ENCODE measurements at regions not wholly inside any gene's neighbourhood (a gene's known extent, or its start where the extent isn't known, plus 50 kb on each side); places are given as distances from the start of the nearest gene placed in this dataset.

- WGBS, 3 donors = 89 to 91% (median 91%) methylated on average over 3 of the region's 3 CpGs
- intact Hi-C loops (cut with DNase I) = no loop called here
- H3K36me3 ChIP-seq = no peaks in the 10 kb centered on the region
- H3K4me1 ChIP-seq (ENCODE audit: insufficient read depth) = no peaks in the 10 kb centered on the region
- no peak overlapping the region for H3K27ac ChIP-seq
- no peak overlapping the region for H3K4me3 ChIP-seq
- TF ChIP-seq POLR2A (IDR thresholded peaks at IDR 0.05) (no peak), CTCF (IDR thresholded peaks at IDR 0.05) (no peak), EP300 (IDR thresholded peaks at IDR 0.05) (no peak)
- H3K27me3 ChIP-seq = no peaks in the 10 kb centered on the region
- DNase-seq = no peak
- H3K9me3 ChIP-seq = no peaks in the 10 kb centered on the region
Observed at GRCh38 chr13:89828506-89828905, 1519.0 kb upstream of the MIR17HG start.

GRCh38 chr13:89831157-89831556 lies 1516.3 kb upstream of the MIR17HG start:
- intact Hi-C loops (cut with DNase I) = no loop called here
- Histone ChIP-seq H3K27me3 (no peaks in the 10 kb centered on the region), H3K4me1 (ENCODE audit: insufficient read depth) (no peaks in the 10 kb centered on the region), H3K36me3 (no peaks in the 10 kb centered on the region), H3K4me3 (no peak overlapping the region), H3K27ac (no peak overlapping the region), H3K9me3 (no peaks in the 10 kb centered on the region)
- 79 to 86% (median 82%) methylated on average over 3 of the region's 3 CpGs for WGBS, 3 donors
- TF ChIP-seq EP300 (IDR thresholded peaks at IDR 0.05) (no peak), POLR2A (IDR thresholded peaks at IDR 0.05) (no peak), CTCF (IDR thresholded peaks at IDR 0.05) (no peak)
- DNase-seq = no peak

GRCh38 chr13:89832827-89833226 lies 1514.7 kb upstream of the MIR17HG start:
- no peak overlapping the region for H3K27ac ChIP-seq
- TF ChIP-seq POLR2A (IDR thresholded peaks at IDR 0.05) (no peak), CTCF (IDR thresholded peaks at IDR 0.05) (no peak), EP300 (IDR thresholded peaks at IDR 0.05) (no peak)
- H3K36me3 ChIP-seq = no peaks in the 10 kb centered on the region
- WGBS, 3 donors = 3 to 11% (median 7%) methylated on average over 2 of the region's 2 CpGs
- no peaks in the 10 kb centered on the region for H3K9me3 ChIP-seq
- no peaks in the 10 kb centered on the region for H3K27me3 ChIP-seq
- H3K4me1 ChIP-seq (ENCODE audit: insufficient read depth) = no peaks in the 10 kb centered on the region
- intact Hi-C loops (cut with DNase I) = no loop called here
- no peak for DNase-seq
- no peak overlapping the region for H3K4me3 ChIP-seq

GRCh38 chr13:89843621-89844020 lies 1503.9 kb upstream of the MIR17HG start:
- intact Hi-C loops (cut with DNase I) = no loop called here
- DNase-seq = no peak
- Histone ChIP-seq H3K27me3 (no peaks in the 10 kb centered on the region), H3K9me3 (no peaks in the 10 kb centered on the region), H3K4me3 (no peak overlapping the region), H3K36me3 (no peaks in the 10 kb centered on the region), H3K4me1 (ENCODE audit: insufficient read depth) (no peaks in the 10 kb centered on the region), H3K27ac (no peak overlapping the region)
- TF ChIP-seq EP300 (IDR thresholded peaks at IDR 0.05) (no peak), CTCF (IDR thresholded peaks at IDR 0.05) (no peak), POLR2A (IDR thresholded peaks at IDR 0.05) (no peak)
- WGBS, 3 donors = 83 to 96% (median 90%) methylated on average over 1 of the region's 1 CpG

- no peak for TF ChIP-seq EP300 (IDR thresholded peaks at IDR 0.05)
- no peak for TF ChIP-seq POLR2A (IDR thresholded peaks at IDR 0.05)
- no peak for TF ChIP-seq CTCF (IDR thresholded peaks at IDR 0.05)
- Histone ChIP-seq H3K9me3 (no peaks in the 10 kb centered on the region), H3K27ac (no peak overlapping the region), H3K36me3 (no peaks in the 10 kb centered on the region), H3K27me3 (no peaks in the 10 kb centered on the region), H3K4me3 (no peak overlapping the region), H3K4me1 (ENCODE audit: insufficient read depth) (no peaks in the 10 kb centered on the region)
- no peak for DNase-seq
- intact Hi-C loops (cut with DNase I) = no loop called here
- whole genome bisulfite sequencing, 3 donors = 16 to 52% (median 31%) methylated on average over 3 of the region's 3 CpGs
Observed at GRCh38 chr13:89845874-89846273, 1501.6 kb upstream of the MIR17HG start.

All from ovary (tissue), 7 donors.